Mesendoderm (in vitro differentiated cells): ENCODE measurements at regions not wholly inside any gene's neighbourhood (a gene's known extent, or its start where the extent isn't known, plus 50 kb on each side); places are given as distances from the start of the nearest gene placed in this dataset. TPM values are rescaled to one million over a fixed set of nuclear protein-coding genes. Genes with fewer than 3 reads are reported as not detected.

Experiments used
- DNase-seq: peaks from one replicate; pipeline ENCODE4 v3.0.0; 2013
- H2AK5ac ChIP-seq: 2 replicates; pipeline ENCODE4 v1.6.1; 2013; ENCODE audit warnings: low read length, inconsistent platforms
- H2BK120ac ChIP-seq: 2 replicates; pipeline ENCODE4 v1.6.1; 2013; ENCODE audit warnings: low read depth, mild to moderate bottlenecking, low read length, moderate library complexity, mixed read lengths
- H2BK15ac ChIP-seq: replicated peaks from 2 replicates; pipeline ENCODE4 v1.6.1; 2013; ENCODE audit warnings: low read depth, mild to moderate bottlenecking, moderate library complexity
- H2BK5ac ChIP-seq: 2 replicates; pipeline ENCODE4 v1.6.1; 2013; ENCODE audit warnings: low read length, inconsistent platforms
- H3K18ac ChIP-seq: 2 replicates; pipeline ENCODE4 v1.6.1; 2013; ENCODE audit warnings: mild to moderate bottlenecking, low read length, mixed read lengths
- H3K23ac ChIP-seq: one replicate; pipeline ENCODE4 v1.6.1; 2013; ENCODE audit warnings: low read length
- H3K27ac ChIP-seq: 2 replicates; pipeline ENCODE4 v1.5.1; 2013; ENCODE audit warnings: low read depth, mild to moderate bottlenecking, inconsistent platforms, low read length, moderate library complexity
- H3K27me3 ChIP-seq: 2 replicates; pipeline ENCODE4 v1.6.1; 2013; ENCODE audit warnings: low read length, control low read depth, mild to moderate bottlenecking, inconsistent platforms; ENCODE audit not compliant: insufficient read depth, poor library complexity
- H3K36me3 ChIP-seq: 2 replicates; pipeline ENCODE4 v1.6.1; 2013; ENCODE audit warnings: low read length, inconsistent platforms; ENCODE audit not compliant: control insufficient read depth, insufficient read depth
- H3K4ac ChIP-seq: one replicate; pipeline ENCODE4 v1.6.1; 2013; ENCODE audit warnings: low read depth, mild to moderate bottlenecking, low read length, moderate library complexity
- H3K4me1 ChIP-seq: 2 replicates; pipeline ENCODE4 v1.6.1; 2013; ENCODE audit warnings: low read depth, low read length, inconsistent platforms; ENCODE audit not compliant: control insufficient read depth
- H3K4me2 ChIP-seq: 2 replicates; pipeline ENCODE4 v1.6.1; 2013; ENCODE audit warnings: low read length
- H3K4me3 ChIP-seq: 2 replicates; pipeline ENCODE4 v1.5.1; 2013; ENCODE audit warnings: mild to moderate bottlenecking, low read length
- H3K56ac ChIP-seq: one replicate; pipeline ENCODE4 v1.6.1; 2013; ENCODE audit warnings: low read length
- H3K79me1 ChIP-seq: 2 replicates; pipeline ENCODE4 v1.6.1; 2013; ENCODE audit warnings: low read length, inconsistent platforms
- H3K79me2 ChIP-seq: 2 replicates; pipeline ENCODE4 v1.6.1; 2013; ENCODE audit warnings: mild to moderate bottlenecking, low read length; ENCODE audit not compliant: control insufficient read depth, insufficient read depth
- H3K9ac ChIP-seq: 2 replicates; pipeline ENCODE4 v1.6.1; 2013; ENCODE audit warnings: low read length, inconsistent platforms
- H4K5ac ChIP-seq: one replicate; pipeline ENCODE4 v1.6.1; 2013; ENCODE audit warnings: low read length
- H4K8ac ChIP-seq: one replicate; pipeline ENCODE4 v1.6.1; 2013; ENCODE audit warnings: low read depth, mild to moderate bottlenecking, control low read depth, low read length, moderate library complexity
- WGBS: extraction: QIAGEN DNeasy Blood & Tissue Kit; methylation state at CpG from one replicate; pipeline ENCODE4 v1.1.7; 2013; ENCODE audit warnings: low lambda C conversion rate, missing lambda C conversion rate; ENCODE audit not compliant: insufficient coverage; ENCODE audit errors: extremely low coverage; 5-methylcytosine and 5-hydroxymethylcytosine counted together
- small RNA-seq: library from polyadenylated mRNA; stranded (forward); fragments of <200 nt; extraction: miRNeasy Mini kit (QIAGEN cat#:217004); gene quantifications from one replicate; pipeline ENCODE3, GENCODE V24; 2013; ENCODE audit not compliant: insufficient read depth

DNA sequence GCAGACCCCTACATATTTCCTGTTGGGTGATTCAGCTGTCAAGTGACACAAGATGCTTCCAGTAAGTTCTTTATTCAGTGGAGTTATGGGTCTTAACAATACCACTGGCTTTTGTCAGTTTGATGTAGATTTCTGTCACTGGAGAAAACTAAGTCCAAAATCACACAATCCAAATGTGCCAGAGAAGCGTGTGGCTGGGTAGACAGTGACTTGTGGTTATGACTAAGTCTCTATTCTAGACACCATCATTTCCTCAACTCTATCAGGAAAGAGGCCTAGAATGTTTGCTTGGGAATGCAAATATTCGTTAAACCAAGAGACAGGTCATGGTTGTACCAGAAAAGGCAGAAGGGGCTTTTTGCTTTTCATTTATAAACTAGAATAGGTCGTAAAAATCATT lies 54.4 kb upstream of the HS3ST1 start:
- H3K56ac ChIP-seq = no peak overlapping the region
- no peak overlapping the region for H3K23ac ChIP-seq
- H3K4me3 ChIP-seq = no peak overlapping the region
- H3K27ac ChIP-seq = no peak overlapping the region
- H2BK15ac ChIP-seq = no peak overlapping the region
- H3K18ac ChIP-seq = no peak overlapping the region
- no peak overlapping the region for H2AK5ac ChIP-seq
- no peaks in the 10 kb centered on the region for H3K36me3 ChIP-seq
- H3K4me2 ChIP-seq = no peak overlapping the region
- no peaks in the 10 kb centered on the region for H3K79me2 ChIP-seq
- no peaks in the 10 kb centered on the region for H3K27me3 ChIP-seq
- no peak overlapping the region for H2BK120ac ChIP-seq
- no peak overlapping the region for H4K8ac ChIP-seq
- WGBS = no CpG with 5 or more reads among the region's 3 CpGs
- DNase-seq = no peak
- no peak overlapping the region for H3K9ac ChIP-seq
- no peak overlapping the region for H2BK5ac ChIP-seq
- no peaks in the 10 kb centered on the region for H3K4me1 ChIP-seq
- H3K4ac ChIP-seq = no peak overlapping the region
- H3K79me1 ChIP-seq = no peaks in the 10 kb centered on the region
- no peak overlapping the region for H4K5ac ChIP-seq

- Histone ChIP-seq H3K79me1 (no peaks in the 10 kb centered on the region), H3K9ac (no peak overlapping the region), H3K4me2 (no peak overlapping the region), H2BK15ac (no peak overlapping the region), H3K23ac (no peak overlapping the region), H3K56ac (peak overlapping the region; percentile 28), H4K8ac (no peak overlapping the region), H3K36me3 (no peaks in the 10 kb centered on the region), H2AK5ac (no peak overlapping the region), H3K18ac (no peak overlapping the region), H4K5ac (no peak overlapping the region), H2BK5ac (no peak overlapping the region), H2BK120ac (no peak overlapping the region), H3K4ac (no peak overlapping the region), H3K4me1 (no peaks in the 10 kb centered on the region), H3K27me3 (no peaks in the 10 kb centered on the region), H3K79me2 (no peaks in the 10 kb centered on the region), H3K27ac (no peak overlapping the region), H3K4me3 (no peak overlapping the region)
- no peak for DNase-seq
- no CpG with 5 or more reads among the region's 2 CpGs for WGBS
These were observed 52.0 kb upstream of the HS3ST1 start for GRCh38 chr4:11480683-11481082.

Small RNAs in the stretch of these regions (small RNA-seq; reads per million reads assigned to genes)
- gene RF00026 = not detected
- not detected for gene RNU6-578P
